Aorta (tissue), 5 donors: ENCODE measurements at regions not wholly inside any gene's neighbourhood (a gene's known extent, or its start where the extent isn't known, plus 50 kb on each side); places are given as distances from the start of the nearest gene placed in this dataset.

Source experiments
- ATAC-seq: fragments of 200-7000 bp; cut with Tn5 transposase; one replicate; pipeline ENCODE4 v1.9.1; 2022; ENCODE audit warnings: moderate library complexity; ENCODE audit not compliant: low FRiP score
- DNase-seq, 2 donors: peaks; one replicate each; pipeline ENCODE4 v3.0.0-alpha.2; 2020
- H3K27ac ChIP-seq, 2 donors: one replicate each; pipeline ENCODE4 v1.5.1; 2013; ENCODE audit warnings: low read length in 2 of 2, mild to moderate bottlenecking in 2 of 2, moderate library complexity in 2 of 2, control low read depth in 1 of 2, inconsistent platforms in 1 of 2, low read depth in 1 of 2
- H3K27me3 ChIP-seq, 2 donors: one replicate each; pipeline ENCODE4 v1.6.1; 2013; ENCODE audit warnings: control low read depth in 1 of 2, low read length in 1 of 2, mild to moderate bottlenecking in 1 of 2, moderate library complexity in 1 of 2; ENCODE audit not compliant: insufficient read depth in 2 of 2, control insufficient read depth in 1 of 2
- H3K36me3 ChIP-seq, 2 donors: one replicate each; pipeline ENCODE4 v1.6.1; 2013; ENCODE audit warnings: control low read depth in 1 of 2, low read length in 1 of 2, mild to moderate bottlenecking in 1 of 2; ENCODE audit not compliant: insufficient read depth in 2 of 2, control insufficient read depth in 1 of 2
- H3K4me1 ChIP-seq, 2 donors: one replicate each; pipeline ENCODE4 v1.6.1; 2013; ENCODE audit warnings: low read length in 2 of 2, control low read depth in 1 of 2, mild to moderate bottlenecking in 1 of 2, moderate library complexity in 1 of 2; ENCODE audit not compliant: insufficient read depth in 2 of 2, control insufficient read depth in 1 of 2
- H3K4me3 ChIP-seq, 2 donors: one replicate each; pipeline ENCODE4 v1.5.1; 2013; ENCODE audit warnings: low read length in 2 of 2, control low read depth in 1 of 2, mild to moderate bottlenecking in 1 of 2
- H3K9me3 ChIP-seq: one replicate; pipeline ENCODE4 v1.6.1; 2013; ENCODE audit warnings: mild to moderate bottlenecking, low read length; ENCODE audit not compliant: control insufficient read depth
- WGBS, 2 donors: extraction: QIAGEN DNeasy Blood & Tissue Kit; methylation state at CpG; one replicate each; pipeline ENCODE4 v1.1.7; 2013; 5-methylcytosine and 5-hydroxymethylcytosine counted together
- intact Hi-C, 2 donors: fragments of 100-400 bp; cut with DNase I; formaldehyde crosslinking; loops; one replicate each; pipeline versions ENCODE4 v1.14.2 to v1.15.0; 2022
- donor health status: healthy with polysubstance abuse.
- donor health status: Bipolar disorder and iron deficiency.
- donor health status: DM: no; HTN: no; CAD: no.
- donor health status: DM: no; HTN: no; CAD: no.
- donor health status: DM: yes; HTN: yes; CAD: no.

- Histone ChIP-seq H3K36me3 (no peaks in the 10 kb centered on the region), H3K9me3 (no peaks in the 10 kb centered on the region), H3K4me3 (no peak overlapping the region), H3K4me1 (no peaks in the 10 kb centered on the region), H3K27me3 (no peaks in the 10 kb centered on the region), H3K27ac (no peak overlapping the region)
- 60 to 75% methylated on average over 11 of the region's 11 CpGs for WGBS, 2 donors
- no peak for ATAC-seq
- intact Hi-C loops = no loop called here
- DNase-seq = no peak
Measured at GRCh38 chr6:44697327-44697726, 309.8 kb downstream of the CDC5L start.

GRCh38 chr6:44698602-44699001, 311.1 kb downstream of the CDC5L start:
- H3K36me3 ChIP-seq = no peaks in the 10 kb centered on the region
- ATAC-seq (no peak), DNase-seq (no peak)
- H3K9me3 ChIP-seq = no peaks in the 10 kb centered on the region
- intact Hi-C loops = no loop called here
- no peak overlapping the region for H3K4me3 ChIP-seq
- H3K27ac ChIP-seq = no peak overlapping the region
- H3K4me1 ChIP-seq = no peaks in the 10 kb centered on the region
- no peaks in the 10 kb centered on the region for H3K27me3 ChIP-seq
- WGBS, 2 donors = 59 to 60% methylated on average over 1 of the region's 1 CpG

- DNase-seq (no peak), ATAC-seq (no peak)
- H3K27me3 ChIP-seq = no peaks in the 10 kb centered on the region
- H3K27ac ChIP-seq = no peak overlapping the region
- intact Hi-C loops = no loop called here
- H3K4me1 ChIP-seq = no peaks in the 10 kb centered on the region
- WGBS, 2 donors = 18 to 41% methylated on average over 1 of the region's 1 CpG
- H3K4me3 ChIP-seq = no peak overlapping the region
- H3K9me3 ChIP-seq = no peaks in the 10 kb centered on the region
- H3K36me3 ChIP-seq = no peaks in the 10 kb centered on the region
Measured at GRCh38 chr6:44699082-44699481, 311.6 kb downstream of the CDC5L start.

GRCh38 chr6:44699851-44700250, 312.3 kb downstream of the CDC5L start:
- H3K27me3 ChIP-seq = no peaks in the 10 kb centered on the region
- no peaks in the 10 kb centered on the region for H3K9me3 ChIP-seq
- WGBS, 2 donors = 77 to 80% methylated on average over 2 of the region's 2 CpGs
- intact Hi-C loops = no loop called here
- H3K4me3 ChIP-seq = no peak overlapping the region
- ATAC-seq (no peak), DNase-seq (no peak)
- no peaks in the 10 kb centered on the region for H3K36me3 ChIP-seq
- no peaks in the 10 kb centered on the region for H3K4me1 ChIP-seq
- H3K27ac ChIP-seq = no peak overlapping the region

GRCh38 chr6:44700422-44700821, 312.9 kb downstream of the CDC5L start:
- no peaks in the 10 kb centered on the region for H3K36me3 ChIP-seq
- intact Hi-C loops = no loop called here
- no peaks in the 10 kb centered on the region for H3K4me1 ChIP-seq
- ATAC-seq (no peak), DNase-seq (no peak)
- no peak overlapping the region for H3K4me3 ChIP-seq
- no peaks in the 10 kb centered on the region for H3K27me3 ChIP-seq
- H3K9me3 ChIP-seq = no peaks in the 10 kb centered on the region
- 91 to 94% methylated on average over 5 of the region's 5 CpGs for WGBS, 2 donors
- no peak overlapping the region for H3K27ac ChIP-seq

GRCh38 chr6:44701038-44701636, 313.6 kb downstream of the CDC5L start:
- no peaks in the 10 kb centered on the region for H3K9me3 ChIP-seq
- no peak overlapping the region for H3K27ac ChIP-seq
- WGBS, 2 donors = 73 to 79% methylated on average over 11 of the region's 11 CpGs
- no peak overlapping the region for H3K4me3 ChIP-seq
- intact Hi-C loops = no loop called here
- H3K4me1 ChIP-seq = no peaks in the 10 kb centered on the region
- no peaks in the 10 kb centered on the region for H3K36me3 ChIP-seq
- ATAC-seq (no peak), DNase-seq (no peak)
- H3K27me3 ChIP-seq = no peaks in the 10 kb centered on the region

GRCh38 chr6:44701637-44702101, 314.2 kb downstream of the CDC5L start:
- H3K4me3 ChIP-seq = no peak overlapping the region
- no peaks in the 10 kb centered on the region for H3K27me3 ChIP-seq
- ATAC-seq (no peak), DNase-seq (no peak)
- intact Hi-C loops = no loop called here
- no peak overlapping the region for H3K27ac ChIP-seq
- H3K36me3 ChIP-seq = no peaks in the 10 kb centered on the region
- no peaks in the 10 kb centered on the region for H3K9me3 ChIP-seq
- 90 to 92% methylated on average over 12 of the region's 12 CpGs for WGBS, 2 donors
- H3K4me1 ChIP-seq = no peaks in the 10 kb centered on the region

- Histone ChIP-seq H3K9me3 (no peaks in the 10 kb centered on the region), H3K36me3 (no peaks in the 10 kb centered on the region), H3K4me1 (no peaks in the 10 kb centered on the region), H3K27ac (no peak overlapping the region), H3K27me3 (no peaks in the 10 kb centered on the region), H3K4me3 (no peak overlapping the region)
- intact Hi-C loops = no loop called here
- DNase-seq (no peak), ATAC-seq (no peak)
Measured at GRCh38 chr6:44702292-44702691, 314.8 kb downstream of the CDC5L start.

GRCh38 chr6:44704240-44705150, 317.0 kb downstream of the CDC5L start:
- DNase-seq = no peak
- ATAC-seq = no peak
- no peaks in the 10 kb centered on the region for H3K27me3 ChIP-seq
- H3K4me3 ChIP-seq = no peak overlapping the region
- H3K36me3 ChIP-seq = no peaks in the 10 kb centered on the region
- H3K4me1 ChIP-seq = no peaks in the 10 kb centered on the region
- H3K27ac ChIP-seq = no peak overlapping the region
- intact Hi-C loops = no loop called here
- H3K9me3 ChIP-seq = peaks cover 1% of the 10 kb centered on the region
- 87 to 93% methylated on average over 15 of the region's 15 CpGs for WGBS, 2 donors
